ENCODE measurements at regions not wholly inside any gene's neighbourhood (a gene's known extent, or its start where the extent isn't known, plus 50 kb on each side); places are given as distances from the start of the nearest gene placed in this dataset.

- Mint-ChIP-seq H3K27ac (no peak overlapping the region), H3K4me3 (ENCODE audit: low read depth) (no peak overlapping the region), H3K4me1 (ENCODE audit: low read depth) (peaks cover 5% of the 10 kb centered on the region), H3K27me3 (peaks cover 7% of the 10 kb centered on the region), H3K36me3 (ENCODE audit: insufficient read depth) (no peaks in the 10 kb centered on the region), H3K9me3 (ENCODE audit: low read depth) (no peaks in the 10 kb centered on the region)
- TF ChIP-seq CTCF (IDR thresholded peaks at IDR 0.05; ENCODE audit: unreplicated experiment) = no peak
- no peak for DNase-seq (ENCODE audit: low spot score, unreplicated experiment)
Observed at GRCh38 chr15:72859757-72860145, 76.2 kb upstream of the ADPGK start.

- Mint-ChIP-seq H3K27ac (no peak overlapping the region), H3K27me3 (peaks cover 7% of the 10 kb centered on the region), H3K36me3 (ENCODE audit: insufficient read depth) (no peaks in the 10 kb centered on the region), H3K9me3 (ENCODE audit: low read depth) (no peaks in the 10 kb centered on the region), H3K4me3 (ENCODE audit: low read depth) (no peak overlapping the region), H3K4me1 (ENCODE audit: low read depth) (peaks cover 5% of the 10 kb centered on the region)
- no peak for DNase-seq (ENCODE audit: low spot score, unreplicated experiment)
- TF ChIP-seq CTCF (IDR thresholded peaks at IDR 0.05; ENCODE audit: unreplicated experiment) = no peak
Observed at GRCh38 chr15:72859017-72859756, 75.6 kb upstream of the ADPGK start.

- Mint-ChIP-seq H3K9me3 (ENCODE audit: low read depth) (no peaks in the 10 kb centered on the region), H3K27me3 (peaks cover 7% of the 10 kb centered on the region), H3K4me1 (ENCODE audit: low read depth) (peaks cover 5% of the 10 kb centered on the region), H3K4me3 (ENCODE audit: low read depth) (no peak overlapping the region), H3K36me3 (ENCODE audit: insufficient read depth) (no peaks in the 10 kb centered on the region), H3K27ac (no peak overlapping the region)
- no peak for TF ChIP-seq CTCF (IDR thresholded peaks at IDR 0.05; ENCODE audit: unreplicated experiment)
- DNase-seq (ENCODE audit: low spot score, unreplicated experiment) = no peak
Observed at GRCh38 chr15:72858205-72858604, 74.6 kb upstream of the ADPGK start.

- Mint-ChIP-seq H3K36me3 (ENCODE audit: insufficient read depth) (no peaks in the 10 kb centered on the region), H3K4me1 (ENCODE audit: low read depth) (peaks cover 5% of the 10 kb centered on the region), H3K27ac (no peak overlapping the region), H3K4me3 (ENCODE audit: low read depth) (no peak overlapping the region), H3K9me3 (ENCODE audit: low read depth) (no peaks in the 10 kb centered on the region), H3K27me3 (peaks cover 7% of the 10 kb centered on the region)
- no peak for DNase-seq (ENCODE audit: low spot score, unreplicated experiment)
- TF ChIP-seq CTCF (IDR thresholded peaks at IDR 0.05; ENCODE audit: unreplicated experiment) = no peak
Observed at GRCh38 chr15:72857331-72858063, 73.9 kb upstream of the ADPGK start.

GRCh38 chr15:72856549-72857040 is 73.0 kb upstream of the ADPGK start:
- Mint-ChIP-seq H3K9me3 (ENCODE audit: low read depth) (no peaks in the 10 kb centered on the region), H3K4me3 (ENCODE audit: low read depth) (no peak overlapping the region), H3K4me1 (ENCODE audit: low read depth) (peaks cover 5% of the 10 kb centered on the region), H3K27ac (no peak overlapping the region), H3K27me3 (peaks cover 3% of the 10 kb centered on the region), H3K36me3 (ENCODE audit: insufficient read depth) (no peaks in the 10 kb centered on the region)
- TF ChIP-seq CTCF (IDR thresholded peaks at IDR 0.05; ENCODE audit: unreplicated experiment) = no peak
- DNase-seq (ENCODE audit: low spot score, unreplicated experiment) = no peak
